Panc1 (cell line): ENCODE measurements at regions not wholly inside any gene's neighbourhood (a gene's known extent, or its start where the extent isn't known, plus 50 kb on each side); places are given as distances from the start of the nearest gene placed in this dataset.

Experiments used
- ATAC-seq: fragments of 200-7000 bp; cut with Tn5 transposase; 2 replicates; pipeline ENCODE4 v1.9.1; 2020; ENCODE audit warnings: mild to moderate bottlenecking, moderate library complexity
- BruUV-seq: library from RNA; stranded (reverse); fragments of 400-500 nt; replicated peaks from 2 replicates; lab custom pipeline; 2021; lab: Mats Ljungman, UMichigan
- CTCF ChIA-PET: fragments of 300-600 bp; sonication (Branson Sonifier 250); formaldehyde crosslinking; loops from one replicate; lab custom pipeline; 2022; ENCODE audit warnings: antibody characterized with exemption; lab: Charles Lee
- POLR2A ChIA-PET: fragments of 300-600 bp; sonication (Branson Sonifier 250); formaldehyde crosslinking; loops from one replicate; lab custom pipeline; 2022; ENCODE audit warnings: antibody characterized with exemption; lab: Charles Lee
- DNase-seq: peaks from one replicate; pipeline ENCODE4 v3.0.0-alpha.2; 2010; ENCODE audit warnings: low read depth, low spot score
- H3K27ac ChIP-seq: 2 replicates; pipeline ENCODE4 v1.5.1; 2011; ENCODE audit warnings: mild to moderate bottlenecking, low read length, inconsistent platforms
- H3K27me3 ChIP-seq: fragments of 200-500 bp; sonication (Bioruptor generic); 2 replicates; pipeline ENCODE4 v1.6.0; 2014; ENCODE audit warnings: low read length, inconsistent platforms; ENCODE audit not compliant: control insufficient read depth, insufficient read depth
- H3K36me3 ChIP-seq: fragments of 200-500 bp; sonication (Bioruptor generic); 2 replicates; pipeline ENCODE4 v1.5.1; 2014; ENCODE audit warnings: inconsistent platforms, mild to moderate bottlenecking, low read length, moderate library complexity; ENCODE audit not compliant: control insufficient read depth, insufficient read depth
- H3K4me1 ChIP-seq: 2 replicates; pipeline ENCODE4 v1.5.1; 2011; ENCODE audit warnings: inconsistent platforms, mild to moderate bottlenecking, low read length, moderate library complexity; ENCODE audit not compliant: control insufficient read depth, insufficient read depth
- H3K4me3 ChIP-seq, 2 experiments: 2 replicates each; pipeline ENCODE4 v1.5.1; 2011 to 2012; ENCODE audit warnings: low read depth in 2 of 2, low read length in 2 of 2, mild to moderate bottlenecking in 2 of 2, inconsistent platforms in 1 of 2, moderate library complexity in 1 of 2
- H3K9me3 ChIP-seq: fragments of 200-500 bp; sonication (Bioruptor generic); 2 replicates; pipeline ENCODE4 v1.5.1; 2014; ENCODE audit warnings: low read depth, mild to moderate bottlenecking, inconsistent platforms, low read length, moderate library complexity; ENCODE audit not compliant: control insufficient read depth, insufficient read depth
- POLR2AphosphoS5 ChIP-seq: IDR thresholded peaks from 2 replicates; pipeline ENCODE4 v1.6.1; 2012; ENCODE audit warnings: mild to moderate bottlenecking, low read depth, low read length, moderate library complexity
- SIN3A ChIP-seq: IDR thresholded peaks from 2 replicates; pipeline ENCODE4 v1.6.1; 2012; ENCODE audit warnings: low read depth, mild to moderate bottlenecking, low read length, moderate library complexity, borderline replicate concordance; ENCODE audit not compliant: insufficient read depth
- TCF7L2 ChIP-seq: IDR thresholded peaks from 2 replicates; pipeline ENCODE4 v1.6.1; 2011; ENCODE audit warnings: mild to moderate bottlenecking, low read depth, low read length, inconsistent platforms
- in situ Hi-C: cut with HindIII; loops from 2 replicates; pipeline ENCODE4 v1.10.0; 2016; ENCODE audit warnings: low sequenced_read_pairs, low pct_unique_long_range_greater_than_20kb
- intact Hi-C: fragments of 100-400 bp; cut with micrococcal nuclease; formaldehyde crosslinking; loops from one replicate; pipeline ENCODE4 v1.10.0; 2022; ENCODE audit not compliant: unreplicated experiment
- TF ChIP-seq, protein P1 (sequence below): fragments of 450-650 bp; IDR thresholded peaks from 2 replicates; pipeline ENCODE4 v1.5.1; 2017; ENCODE audit warnings: mild to moderate bottlenecking
- TF ChIP-seq, protein P2 (sequence below), 2 experiments: IDR thresholded peaks; 2 replicates each; pipeline ENCODE4 v1.6.1; 2011 to 2012; ENCODE audit warnings: low read depth in 2 of 2, control low read depth in 1 of 2, low read length in 1 of 2, mild to moderate bottlenecking in 1 of 2, moderate library complexity in 1 of 2; ENCODE audit not compliant: insufficient read depth in 1 of 2

DNA sequence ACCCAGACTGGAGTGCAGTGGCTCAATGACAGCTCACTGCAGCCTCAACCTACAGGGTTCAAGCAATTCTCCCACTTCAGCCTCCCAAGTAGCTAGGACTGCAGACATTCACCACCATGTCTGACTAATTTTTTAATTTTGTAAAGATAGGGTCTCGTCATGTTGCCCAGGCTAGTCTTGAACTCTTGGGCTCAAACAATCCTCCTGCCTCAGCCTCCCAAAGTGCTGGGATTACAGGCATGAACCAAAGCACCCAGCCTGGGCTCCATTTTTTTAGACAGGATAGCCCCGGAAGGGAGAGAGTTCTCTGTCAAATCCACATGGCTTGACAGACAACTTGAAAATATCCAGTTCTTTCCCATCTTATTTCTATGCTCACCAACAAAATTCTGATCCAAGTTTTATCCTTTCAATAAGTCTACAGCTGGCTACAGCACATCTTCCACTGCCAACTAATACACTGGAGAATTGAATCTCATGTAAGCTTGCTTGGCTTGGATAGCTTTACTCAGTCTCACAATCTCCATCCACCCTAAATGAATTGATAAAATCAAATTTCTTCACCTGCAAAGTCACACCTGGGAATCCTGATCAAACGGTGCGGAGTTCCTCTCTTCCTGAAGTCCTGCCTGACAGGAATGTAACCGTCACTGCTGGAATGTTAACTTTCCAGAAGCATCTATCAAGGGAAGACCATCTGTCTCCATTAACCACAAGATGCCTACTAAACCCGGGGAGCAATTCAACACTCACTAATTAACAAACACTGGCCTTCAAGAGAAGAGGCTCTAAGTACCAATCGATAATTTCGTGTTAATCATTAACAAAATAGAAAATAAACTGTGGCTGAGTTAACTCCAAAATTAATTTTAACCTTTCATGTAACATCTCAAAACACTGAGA is 239.7 kb upstream of the MKLN1 start:
- no peaks in the 10 kb centered on the region for H3K9me3 ChIP-seq
- H3K36me3 ChIP-seq = no peaks in the 10 kb centered on the region
- H3K27ac ChIP-seq = no peak overlapping the region
- DNase-seq (no peak), ATAC-seq (no peak)
- in situ Hi-C loops (no loop called here), intact Hi-C loops (no loop called here)
- H3K27me3 ChIP-seq = no peaks in the 10 kb centered on the region
- no TSS peak for BruUV-seq
- TF ChIP-seq POLR2AphosphoS5 (no peak), TCF7L2 (no peak), SIN3A (no peak)
- TF ChIP-seq, protein P1, sequence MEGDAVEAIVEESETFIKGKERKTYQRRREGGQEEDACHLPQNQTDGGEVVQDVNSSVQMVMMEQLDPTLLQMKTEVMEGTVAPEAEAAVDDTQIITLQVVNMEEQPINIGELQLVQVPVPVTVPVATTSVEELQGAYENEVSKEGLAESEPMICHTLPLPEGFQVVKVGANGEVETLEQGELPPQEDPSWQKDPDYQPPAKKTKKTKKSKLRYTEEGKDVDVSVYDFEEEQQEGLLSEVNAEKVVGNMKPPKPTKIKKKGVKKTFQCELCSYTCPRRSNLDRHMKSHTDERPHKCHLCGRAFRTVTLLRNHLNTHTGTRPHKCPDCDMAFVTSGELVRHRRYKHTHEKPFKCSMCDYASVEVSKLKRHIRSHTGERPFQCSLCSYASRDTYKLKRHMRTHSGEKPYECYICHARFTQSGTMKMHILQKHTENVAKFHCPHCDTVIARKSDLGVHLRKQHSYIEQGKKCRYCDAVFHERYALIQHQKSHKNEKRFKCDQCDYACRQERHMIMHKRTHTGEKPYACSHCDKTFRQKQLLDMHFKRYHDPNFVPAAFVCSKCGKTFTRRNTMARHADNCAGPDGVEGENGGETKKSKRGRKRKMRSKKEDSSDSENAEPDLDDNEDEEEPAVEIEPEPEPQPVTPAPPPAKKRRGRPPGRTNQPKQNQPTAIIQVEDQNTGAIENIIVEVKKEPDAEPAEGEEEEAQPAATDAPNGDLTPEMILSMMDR = no peak
- TF ChIP-seq, protein P2, sequence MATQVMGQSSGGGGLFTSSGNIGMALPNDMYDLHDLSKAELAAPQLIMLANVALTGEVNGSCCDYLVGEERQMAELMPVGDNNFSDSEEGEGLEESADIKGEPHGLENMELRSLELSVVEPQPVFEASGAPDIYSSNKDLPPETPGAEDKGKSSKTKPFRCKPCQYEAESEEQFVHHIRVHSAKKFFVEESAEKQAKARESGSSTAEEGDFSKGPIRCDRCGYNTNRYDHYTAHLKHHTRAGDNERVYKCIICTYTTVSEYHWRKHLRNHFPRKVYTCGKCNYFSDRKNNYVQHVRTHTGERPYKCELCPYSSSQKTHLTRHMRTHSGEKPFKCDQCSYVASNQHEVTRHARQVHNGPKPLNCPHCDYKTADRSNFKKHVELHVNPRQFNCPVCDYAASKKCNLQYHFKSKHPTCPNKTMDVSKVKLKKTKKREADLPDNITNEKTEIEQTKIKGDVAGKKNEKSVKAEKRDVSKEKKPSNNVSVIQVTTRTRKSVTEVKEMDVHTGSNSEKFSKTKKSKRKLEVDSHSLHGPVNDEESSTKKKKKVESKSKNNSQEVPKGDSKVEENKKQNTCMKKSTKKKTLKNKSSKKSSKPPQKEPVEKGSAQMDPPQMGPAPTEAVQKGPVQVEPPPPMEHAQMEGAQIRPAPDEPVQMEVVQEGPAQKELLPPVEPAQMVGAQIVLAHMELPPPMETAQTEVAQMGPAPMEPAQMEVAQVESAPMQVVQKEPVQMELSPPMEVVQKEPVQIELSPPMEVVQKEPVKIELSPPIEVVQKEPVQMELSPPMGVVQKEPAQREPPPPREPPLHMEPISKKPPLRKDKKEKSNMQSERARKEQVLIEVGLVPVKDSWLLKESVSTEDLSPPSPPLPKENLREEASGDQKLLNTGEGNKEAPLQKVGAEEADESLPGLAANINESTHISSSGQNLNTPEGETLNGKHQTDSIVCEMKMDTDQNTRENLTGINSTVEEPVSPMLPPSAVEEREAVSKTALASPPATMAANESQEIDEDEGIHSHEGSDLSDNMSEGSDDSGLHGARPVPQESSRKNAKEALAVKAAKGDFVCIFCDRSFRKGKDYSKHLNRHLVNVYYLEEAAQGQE (IDR thresholded peaks at IDR 0.05; ENCODE audit: insufficient read depth in 1 of 2, low read depth in 2 of 2, low read length in 1 of 2) = no peak
- POLR2A ChIA-PET = interaction anchor here (0.6 kb wide), 1 partner anchor 165 kb away, joined by 3 read pairs; no protein-coding TSS in a partner anchor
- CTCF ChIA-PET = no interaction called here
- H3K4me3 ChIP-seq = no peak overlapping the region
- H3K4me1 ChIP-seq = no peaks in the 10 kb centered on the region

DNA sequence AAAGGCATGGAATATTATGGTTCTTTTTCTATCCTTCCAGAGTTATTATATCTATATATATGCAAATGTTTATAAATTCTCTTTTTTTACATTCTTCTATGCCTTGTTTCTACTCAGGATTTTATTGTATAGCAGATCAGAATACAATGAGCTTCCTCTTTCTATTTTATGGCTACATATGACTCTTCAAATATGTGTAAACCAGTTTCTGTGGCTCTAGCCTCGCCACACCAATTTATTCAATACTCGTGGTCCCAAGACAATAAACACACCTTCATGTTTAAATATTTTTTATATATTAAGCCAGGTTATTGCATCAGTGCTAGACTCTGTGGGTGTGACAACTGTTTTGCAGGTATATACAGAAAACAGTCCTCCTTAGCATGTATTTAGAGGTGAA is 237.5 kb upstream of the MKLN1 start:
- Histone ChIP-seq H3K36me3 (no peaks in the 10 kb centered on the region), H3K4me3 (no peak overlapping the region), H3K9me3 (no peaks in the 10 kb centered on the region), H3K27me3 (no peaks in the 10 kb centered on the region), H3K4me1 (no peaks in the 10 kb centered on the region), H3K27ac (no peak overlapping the region)
- ATAC-seq (no peak), DNase-seq (no peak)
- ChIA-PET POLR2A (no interaction called here), CTCF (interaction anchor here (0.5 kb wide), 1 partner anchor 20 kb away, joined by 5 read pairs; no protein-coding TSS in a partner anchor)
- intact Hi-C loops = no loop called here
- no TSS peak for BruUV-seq
- TF ChIP-seq, protein P2 (IDR thresholded peaks at IDR 0.05; ENCODE audit: insufficient read depth in 1 of 2, low read depth in 2 of 2, low read length in 1 of 2) = no peak
- TF ChIP-seq SIN3A (no peak), TCF7L2 (no peak), POLR2AphosphoS5 (no peak)
- TF ChIP-seq, protein P1 = no peak
- in situ Hi-C loops = no loop called here
